Lung (tissue), 11 donors: ENCODE measurements at regions not wholly inside any gene's neighbourhood (a gene's known extent, or its start where the extent isn't known, plus 50 kb on each side); places are given as distances from the start of the nearest gene placed in this dataset.

Experiments
- ATAC-seq: fragments of 200-7000 bp; cut with Tn5 transposase; one replicate; pipeline ENCODE4 v1.9.1; 2020; ENCODE audit warnings: moderate number of reproducible peaks; ENCODE audit not compliant: insufficient read depth, low FRiP score
- DNase-seq, 3 donors: peaks; one replicate each; pipeline ENCODE4 v3.0.0-alpha.2; 2013 to 2017
- H3K27ac ChIP-seq, 2 donors: one replicate each; pipeline ENCODE4 v1.5.1; 2013; ENCODE audit warnings: mild to moderate bottlenecking in 2 of 2, moderate library complexity in 2 of 2, control low read depth in 1 of 2, inconsistent platforms in 1 of 2, low read depth in 1 of 2, low read length in 1 of 2
- H3K27me3 ChIP-seq, 3 donors: one replicate each; pipeline ENCODE4 v1.5.1; 2013; ENCODE audit warnings: low read length in 2 of 3; ENCODE audit not compliant: control insufficient read depth in 3 of 3, insufficient read depth in 3 of 3
- H3K36me3 ChIP-seq, 4 donors: one replicate each; pipeline ENCODE4 v1.5.1; 2013; ENCODE audit warnings: low read length in 4 of 4, mild to moderate bottlenecking in 1 of 4, moderate library complexity in 1 of 4; ENCODE audit not compliant: control insufficient read depth in 4 of 4, insufficient read depth in 4 of 4
- H3K4me1 ChIP-seq, 5 donors: one replicate each; pipeline ENCODE4 v1.5.1; 2013; ENCODE audit warnings: low read length in 5 of 5, mild to moderate bottlenecking in 2 of 5, moderate library complexity in 1 of 5; ENCODE audit not compliant: control insufficient read depth in 5 of 5, insufficient read depth in 5 of 5
- H3K4me3 ChIP-seq: one replicate; pipeline ENCODE4 v1.5.1; 2013; ENCODE audit warnings: mild to moderate bottlenecking, control low read depth, moderate library complexity
- H3K9ac ChIP-seq, 2 donors: one replicate each; pipeline ENCODE4 v1.5.1; 2013; ENCODE audit warnings: low read length in 2 of 2, control low read depth in 1 of 2; ENCODE audit not compliant: insufficient read depth in 1 of 2
- H3K9me3 ChIP-seq, 4 donors: one replicate each; pipeline ENCODE4 v1.5.1; 2013; ENCODE audit warnings: low read length in 3 of 4, mild to moderate bottlenecking in 1 of 4, moderate library complexity in 1 of 4; ENCODE audit not compliant: control insufficient read depth in 4 of 4, insufficient read depth in 3 of 4
- CTCF ChIP-seq: IDR thresholded peaks from 2 replicates; pipeline ENCODE4 v1.5.1; 2012; ENCODE audit warnings: mild to moderate bottlenecking; ENCODE audit errors: control extremely low read depth, extremely low read depth
- WGBS, 2 donors: extraction: QIAGEN DNeasy Blood & Tissue Kit; methylation state at CpG; one replicate each; pipeline ENCODE4 v1.1.7; 2013; 5-methylcytosine and 5-hydroxymethylcytosine counted together
- donor health status: control.
- donor health status: control.
- donor health status: Bipolar disorder and iron deficiency.
- donor health status: healthy.
- donor health status: DM: yes; HTN: yes; CAD: no.

DNA sequence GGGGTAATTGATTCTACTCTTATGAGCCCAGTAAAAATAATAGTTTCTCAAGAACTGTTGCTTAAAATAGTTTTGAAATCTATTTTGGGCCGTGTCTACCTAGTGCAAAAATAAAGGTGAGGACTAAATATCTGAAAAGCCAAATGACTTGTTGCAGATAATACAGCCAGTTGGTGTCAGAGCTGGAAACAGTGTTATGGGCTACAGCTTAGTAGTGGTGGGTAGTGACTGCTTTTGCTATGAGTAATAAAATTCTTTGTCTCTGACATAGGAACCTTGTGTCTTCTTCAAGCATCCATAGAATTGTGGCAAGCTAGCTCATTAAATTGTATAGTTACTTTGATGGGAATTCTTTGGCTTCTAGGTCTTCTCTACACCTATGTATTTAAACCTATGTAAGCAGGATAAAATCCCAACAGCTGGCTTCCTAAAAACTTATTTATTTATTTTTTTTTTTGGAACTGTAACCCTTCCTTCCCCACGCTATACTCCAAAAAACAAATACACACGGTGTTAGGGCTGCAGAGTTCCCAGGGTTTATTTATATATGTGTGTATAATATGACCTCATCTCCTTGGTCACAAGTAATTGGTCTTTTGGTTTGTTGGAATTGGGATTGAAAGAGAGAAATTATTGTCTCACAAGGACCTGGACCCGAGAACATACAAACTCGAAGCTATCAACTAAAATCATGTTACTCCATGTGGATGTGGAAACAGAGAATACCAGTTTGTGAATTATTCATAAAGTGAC, 138.0 kb downstream of the NUDT12 start:
- no peak for DNase-seq
- WGBS, 2 donors = 70 to 85% methylated on average over 5 of the region's 5 CpGs
- TF ChIP-seq CTCF = no peak
- no peaks in the 10 kb centered on the region for H3K4me1 ChIP-seq
- no peaks in the 10 kb centered on the region for H3K27me3 ChIP-seq
- no peaks in the 10 kb centered on the region for H3K9me3 ChIP-seq
- no peaks in the 10 kb centered on the region for H3K36me3 ChIP-seq
- no peak overlapping the region for H3K27ac ChIP-seq
- H3K4me3 ChIP-seq = no peak overlapping the region
- no peak for ATAC-seq
- H3K9ac ChIP-seq = no peak overlapping the region

DNA sequence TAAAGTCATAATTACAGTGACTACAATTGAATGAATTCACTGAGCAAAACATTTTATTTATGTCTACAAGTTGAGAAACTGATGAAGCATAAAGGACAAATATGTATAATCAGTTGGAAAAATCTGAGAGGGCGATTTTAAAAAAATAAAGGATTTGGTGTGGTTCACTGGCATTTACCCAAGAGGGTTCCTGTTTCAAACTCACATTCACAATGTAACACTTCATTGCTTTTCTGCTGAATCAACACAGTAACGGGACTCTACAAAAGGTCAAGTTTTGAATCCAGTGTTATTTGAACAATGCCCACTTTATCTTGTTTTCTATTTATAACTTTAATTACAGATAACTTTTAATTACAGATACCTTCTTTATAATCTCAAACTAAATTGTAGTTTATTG, 138.6 kb downstream of the NUDT12 start:
- Histone ChIP-seq H3K9me3 (no peaks in the 10 kb centered on the region), H3K9ac (no peak overlapping the region), H3K27ac (no peak overlapping the region), H3K36me3 (no peaks in the 10 kb centered on the region), H3K4me1 (no peaks in the 10 kb centered on the region), H3K27me3 (no peaks in the 10 kb centered on the region), H3K4me3 (no peak overlapping the region)
- DNase-seq = peak in 2 of 3 donors; percentile 37 to 52
- ATAC-seq = no peak
- no peak for TF ChIP-seq CTCF
- WGBS, 2 donors = 35 to 63% methylated on average over 2 of the region's 2 CpGs

DNA sequence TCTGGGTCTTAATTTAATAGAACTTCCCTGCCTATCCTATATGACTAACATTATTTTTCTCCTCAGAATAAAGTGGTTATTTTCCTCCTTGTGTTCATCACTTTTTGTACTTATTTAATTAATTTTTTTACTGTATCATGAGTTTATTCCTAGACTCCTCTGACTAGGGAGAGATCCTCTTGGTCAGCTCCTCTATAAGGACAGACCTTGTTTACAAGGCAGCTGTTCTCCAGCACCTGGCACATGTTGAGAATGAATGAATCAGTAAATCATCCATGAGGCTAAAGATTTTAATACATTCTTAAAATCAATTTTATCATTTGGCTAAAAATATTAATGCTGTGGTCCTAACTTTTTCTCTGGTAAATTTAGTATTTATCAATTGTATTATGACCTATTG, 139.8 kb downstream of the NUDT12 start:
- H3K27me3 ChIP-seq = no peaks in the 10 kb centered on the region
- H3K9me3 ChIP-seq = no peaks in the 10 kb centered on the region
- no peak overlapping the region for H3K9ac ChIP-seq
- TF ChIP-seq CTCF = no peak
- ATAC-seq (no peak), DNase-seq (no peak)
- no peak overlapping the region for H3K4me3 ChIP-seq
- no peak overlapping the region for H3K27ac ChIP-seq
- no peaks in the 10 kb centered on the region for H3K4me1 ChIP-seq
- H3K36me3 ChIP-seq = no peaks in the 10 kb centered on the region

DNA sequence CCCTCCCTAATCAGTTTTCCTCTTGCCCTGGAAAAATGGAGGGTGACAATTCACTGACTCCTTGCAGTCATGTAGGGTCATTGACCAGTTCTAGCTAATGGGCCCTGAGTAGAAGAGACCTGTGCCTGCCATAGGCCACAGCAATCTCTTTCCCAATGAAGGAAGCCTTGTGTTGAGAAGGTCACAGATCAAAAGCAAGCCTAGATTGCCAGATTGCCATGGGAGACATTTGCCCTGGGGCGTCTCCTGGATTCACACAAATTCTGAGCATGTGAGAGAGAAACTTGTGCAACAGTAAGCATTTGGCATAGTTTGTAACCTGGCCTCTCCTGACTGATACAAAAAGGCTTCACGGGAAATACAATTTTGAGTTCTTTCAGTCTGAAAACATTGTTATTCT, 148.0 kb downstream of the NUDT12 start:
- Histone ChIP-seq H3K4me1 (no peaks in the 10 kb centered on the region), H3K27ac (no peak overlapping the region), H3K9me3 (no peaks in the 10 kb centered on the region), H3K9ac (no peak overlapping the region), H3K4me3 (no peak overlapping the region), H3K27me3 (no peaks in the 10 kb centered on the region), H3K36me3 (no peaks in the 10 kb centered on the region)
- ATAC-seq (no peak), DNase-seq (no peak)
- WGBS, 2 donors = 88 to 90% methylated on average over 2 of the region's 2 CpGs
- no peak for TF ChIP-seq CTCF
